WTC11 (cell line): ENCODE measurements at regions not wholly inside any gene's neighbourhood (a gene's known extent, or its start where the extent isn't known, plus 50 kb on each side); places are given as distances from the start of the nearest gene placed in this dataset.

ENCODE experiments used
- ATAC-seq: fragments of 200-7000 bp; cut with Tn5 transposase; 2 replicates; pipeline ENCODE4 v1.10.0; 2021; ENCODE audit warnings: mild to moderate bottlenecking, moderate library complexity
- CTCF ChIA-PET: fragments of 300-600 bp; sonication (Branson Sonifier 250); formaldehyde crosslinking; loops from one replicate; lab custom pipeline; 2021; ENCODE audit warnings: antibody characterized with exemption; lab: Charles Lee
- POLR2A ChIA-PET: fragments of 350-600 bp; sonication (Branson Sonifier 250); formaldehyde crosslinking; loops from one replicate; lab custom pipeline; 2021; ENCODE audit warnings: antibody characterized with exemption; lab: Charles Lee
- DNase-seq: peaks from one replicate; pipeline ENCODE4 v3.0.0; 2021; ENCODE audit warnings: low spot score
- H3K27ac Mint-ChIP-seq: 2 replicates; pipeline ENCODE4 v1.8.0; 2021; ENCODE audit warnings: mixed read lengths
- H3K27me3 Mint-ChIP-seq: 2 replicates; pipeline ENCODE4 v1.8.0; 2021; ENCODE audit warnings: low read depth, mild to moderate bottlenecking, moderate library complexity, mixed read lengths
- H3K36me3 Mint-ChIP-seq: 2 replicates; pipeline ENCODE4 v1.8.0; 2021; ENCODE audit warnings: mixed read lengths
- H3K4me1 Mint-ChIP-seq: 2 replicates; pipeline ENCODE4 v1.8.0; 2022; ENCODE audit warnings: mixed read lengths
- H3K4me3 Mint-ChIP-seq: 2 replicates; pipeline ENCODE4 v1.8.0; 2021; ENCODE audit warnings: mild to moderate bottlenecking, moderate library complexity, mixed read lengths
- H3K9me3 Mint-ChIP-seq: 2 replicates; pipeline ENCODE4 v1.8.0; 2021; ENCODE audit warnings: mixed read lengths
- AR ChIP-seq: fragments of 250-450 bp; sonication (Bioruptor Pico); IDR thresholded peaks from 2 replicates; pipeline ENCODE4 v1.9.0; 2021; ENCODE audit warnings: mild to moderate bottlenecking
- E2F5 ChIP-seq: sonication (generic); formaldehyde crosslinking; IDR thresholded peaks from 2 replicates; pipeline ENCODE4 v1.8.1; 2022; ENCODE audit warnings: mild to moderate bottlenecking, moderate library complexity, missing genetic modification reagents
- GABPB1 ChIP-seq: sonication (generic); formaldehyde crosslinking; IDR thresholded peaks from 2 replicates; pipeline ENCODE4 v1.8.1; 2023; ENCODE audit warnings: mild to moderate bottlenecking, missing genetic modification reagents
- MXD4 ChIP-seq: fragments of 250-450 bp; sonication (Bioruptor Pico); IDR thresholded peaks from 2 replicates; pipeline ENCODE4 v1.8.0; 2021; ENCODE audit warnings: mild to moderate bottlenecking, moderate library complexity, borderline replicate concordance
- NFYB ChIP-seq: sonication (generic); formaldehyde crosslinking; conservative IDR thresholded peaks from 2 replicates; pipeline ENCODE4 v1.8.0; 2022; ENCODE audit warnings: low read depth, missing genetic modification reagents
- PRDM15 ChIP-seq: sonication (generic); formaldehyde crosslinking; IDR thresholded peaks from 2 replicates; pipeline ENCODE4 v1.8.0; 2022; ENCODE audit warnings: missing genetic modification reagents
- SP1 ChIP-seq: sonication (generic); formaldehyde crosslinking; conservative IDR thresholded peaks from 2 replicates; pipeline ENCODE4 v1.8.1; 2022; ENCODE audit warnings: missing genetic modification reagents
- ZBTB43 ChIP-seq: sonication (generic); formaldehyde crosslinking; IDR thresholded peaks from 2 replicates; pipeline ENCODE4 v1.8.1; 2023; ENCODE audit warnings: mild to moderate bottlenecking, missing genetic modification reagents
- ZNF232 ChIP-seq: sonication (generic); formaldehyde crosslinking; IDR thresholded peaks from 2 replicates; pipeline ENCODE4 v1.8.0; 2022; ENCODE audit warnings: mild to moderate bottlenecking, missing genetic modification reagents
- ZNF423 ChIP-seq: fragments of 250-450 bp; sonication (Bioruptor Pico); IDR thresholded peaks from 2 replicates; pipeline ENCODE4 v2.1.2; 2022; ENCODE audit warnings: mild to moderate bottlenecking, moderate library complexity

GRCh38 chr2:172361840-172362239 is 65.5 kb upstream of the ITGA6 start:
- peaks cover 5% of the 10 kb centered on the region for H3K4me1 Mint-ChIP-seq
- POLR2A ChIA-PET = interaction anchor here (0.7 kb wide), 2 partner anchors 34 to 57 kb away, joined by 3 to 8 read pairs; no protein-coding TSS in a partner anchor
- H3K27me3 Mint-ChIP-seq = no peaks in the 10 kb centered on the region; the same call in 1 of the 2 replicates
- CTCF ChIA-PET = interaction anchor here (0.7 to 1.1 kb wide), 4 partner anchors 100 to 655 kb away, joined by 3 read pairs; no protein-coding TSS in a partner anchor
- TF ChIP-seq E2F5 (CRISPR knock-in tag) (no peak), SP1 (CRISPR knock-in tag) (no peak), AR (CRISPR knock-in tag) (no peak), ZBTB43 (no peak)
- TF ChIP-seq, all 79 proteins: peak for 0
- no peak overlapping the region for H3K27ac Mint-ChIP-seq
- H3K4me3 Mint-ChIP-seq = no peak overlapping the region
- peaks cover 2% of the 10 kb centered on the region; the same call in 1 of the 2 replicates for H3K9me3 Mint-ChIP-seq
- no peaks in the 10 kb centered on the region for H3K36me3 Mint-ChIP-seq
- ATAC-seq = no peak
- DNase-seq = no peak

GRCh38 chr2:172364261-172364660 is 63.1 kb upstream of the ITGA6 start:
- H3K9me3 Mint-ChIP-seq = peaks cover 14% of the 10 kb centered on the region
- DNase-seq (no peak), ATAC-seq (no peak)
- H3K36me3 Mint-ChIP-seq = peaks cover 12% of the 10 kb centered on the region
- H3K4me3 Mint-ChIP-seq = no peak overlapping the region
- peak overlapping the region; percentile 69; the same call in 1 of the 2 replicates for H3K27ac Mint-ChIP-seq
- no peak for TF ChIP-seq PRDM15
- no peaks in the 10 kb centered on the region for H3K4me1 Mint-ChIP-seq
- peaks cover 5% of the 10 kb centered on the region for H3K27me3 Mint-ChIP-seq
- ChIA-PET CTCF (interaction anchor here (1.0 to 2.6 kb wide), 2 partner anchors 17 to 97 kb away, joined by 3 to 10 read pairs; no protein-coding TSS in a partner anchor), POLR2A (interaction anchor here (0.7 kb wide), 1 partner anchor 482 kb away, joined by 4 read pairs; no protein-coding TSS in a partner anchor)

- H3K4me3 Mint-ChIP-seq = no peak overlapping the region
- DNase-seq = no peak
- no peak for TF ChIP-seq MXD4
- no peak for TF ChIP-seq ZNF232 (CRISPR knock-in tag)
- no peak for TF ChIP-seq GABPB1 (CRISPR knock-in tag)
- TF ChIP-seq NFYB (CRISPR knock-in tag) = no peak
- TF ChIP-seq ZNF423 = no peak
- ATAC-seq = no peak
- H3K4me1 Mint-ChIP-seq = 0 out of 2 replicates have a peak, but pooled peaks cover 6% of the 10 kb centered on the region
- peaks cover 8% of the 10 kb centered on the region for H3K27me3 Mint-ChIP-seq
- H3K36me3 Mint-ChIP-seq = peaks cover 21% of the 10 kb centered on the region
- POLR2A ChIA-PET = no interaction called here
- CTCF ChIA-PET = interaction anchor here (0.6 kb wide), 1 partner anchor 1339 kb away, joined by 3 read pairs; no protein-coding TSS in a partner anchor
- no peak overlapping the region for H3K27ac Mint-ChIP-seq
- peaks cover 27% of the 10 kb centered on the region for H3K9me3 Mint-ChIP-seq
Measured at GRCh38 chr2:172366596-172367150, 60.7 kb upstream of the ITGA6 start.
